ENCODE measurements at regions not wholly inside any gene's neighbourhood (a gene's known extent, or its start where the extent isn't known, plus 50 kb on each side); places are given as distances from the start of the nearest gene placed in this dataset.

DNA sequence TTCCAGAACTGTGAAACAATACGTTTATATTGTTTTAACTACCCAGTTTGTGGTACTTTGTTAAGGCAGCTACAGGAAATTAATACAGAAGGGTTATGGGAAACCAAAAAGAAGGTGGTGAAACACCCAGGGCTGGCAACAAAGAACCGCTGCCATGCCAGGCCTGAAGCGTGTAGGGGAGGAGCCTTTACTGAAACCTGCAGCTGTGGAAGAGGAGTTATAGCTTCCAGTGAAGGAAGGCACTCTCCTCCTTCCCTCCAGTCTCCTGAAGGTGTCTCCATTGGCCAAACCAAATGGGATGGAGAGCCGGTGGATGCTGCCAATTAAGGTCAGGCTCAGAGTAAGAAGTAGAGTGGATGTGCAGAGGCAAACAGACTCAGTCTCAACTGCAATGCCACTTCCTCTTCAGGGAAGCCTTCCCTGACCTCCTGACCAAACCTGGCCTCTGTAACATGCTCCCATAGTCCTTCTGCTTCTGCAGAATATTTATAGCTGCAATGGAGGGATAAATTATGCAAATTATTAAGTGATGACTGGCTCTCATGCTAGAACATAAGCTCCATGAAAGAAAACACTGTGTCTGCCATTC lies 168.3 kb downstream of the DAD1 start:
- TF ChIP-seq, protein P1, sequence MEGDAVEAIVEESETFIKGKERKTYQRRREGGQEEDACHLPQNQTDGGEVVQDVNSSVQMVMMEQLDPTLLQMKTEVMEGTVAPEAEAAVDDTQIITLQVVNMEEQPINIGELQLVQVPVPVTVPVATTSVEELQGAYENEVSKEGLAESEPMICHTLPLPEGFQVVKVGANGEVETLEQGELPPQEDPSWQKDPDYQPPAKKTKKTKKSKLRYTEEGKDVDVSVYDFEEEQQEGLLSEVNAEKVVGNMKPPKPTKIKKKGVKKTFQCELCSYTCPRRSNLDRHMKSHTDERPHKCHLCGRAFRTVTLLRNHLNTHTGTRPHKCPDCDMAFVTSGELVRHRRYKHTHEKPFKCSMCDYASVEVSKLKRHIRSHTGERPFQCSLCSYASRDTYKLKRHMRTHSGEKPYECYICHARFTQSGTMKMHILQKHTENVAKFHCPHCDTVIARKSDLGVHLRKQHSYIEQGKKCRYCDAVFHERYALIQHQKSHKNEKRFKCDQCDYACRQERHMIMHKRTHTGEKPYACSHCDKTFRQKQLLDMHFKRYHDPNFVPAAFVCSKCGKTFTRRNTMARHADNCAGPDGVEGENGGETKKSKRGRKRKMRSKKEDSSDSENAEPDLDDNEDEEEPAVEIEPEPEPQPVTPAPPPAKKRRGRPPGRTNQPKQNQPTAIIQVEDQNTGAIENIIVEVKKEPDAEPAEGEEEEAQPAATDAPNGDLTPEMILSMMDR (conservative IDR thresholded peaks at IDR 0.05 in 1 of 2, IDR thresholded peaks at IDR 0.05 in 1 of 2; ENCODE audit: extremely low read depth in 1 of 2, insufficient read depth in 1 of 2, low read depth in 1 of 2, low read length in 2 of 2), result no peak
- no peak for TF ChIP-seq EZH2 (IDR thresholded peaks at IDR 0.05; ENCODE audit: borderline replicate concordance, low read length)
